ENCODE measurements at regions not wholly inside any gene's neighbourhood (a gene's known extent, or its start where the extent isn't known, plus 50 kb on each side); places are given as distances from the start of the nearest gene placed in this dataset.

GRCh38 chr3:95905182-95905581, 909.2 kb upstream of the EPHA6 start:
- Histone ChIP-seq H3K36me3 (no peaks in the 10 kb centered on the region), H3K27me3 (no peaks in the 10 kb centered on the region; the same call in 1 of the 2 replicates), H3K27ac (no peak overlapping the region), H3K9me3 (replicated peaks) (no peaks in the 10 kb centered on the region), H3K4me1 (no peaks in the 10 kb centered on the region), H3K4me3 (no peak overlapping the region)
- no peak for DNase-seq

- Histone ChIP-seq H3K4me3 (no peak overlapping the region), H3K27me3 (no peaks in the 10 kb centered on the region; the same call in 1 of the 2 replicates), H3K36me3 (no peaks in the 10 kb centered on the region), H3K27ac (no peak overlapping the region), H3K4me1 (no peaks in the 10 kb centered on the region), H3K9me3 (replicated peaks) (no peaks in the 10 kb centered on the region)
- DNase-seq = no peak
These were observed 902.6 kb upstream of the EPHA6 start for GRCh38 chr3:95911767-95912166.

- no peaks in the 10 kb centered on the region for H3K36me3 ChIP-seq
- no peak overlapping the region for H3K27ac ChIP-seq
- no peaks in the 10 kb centered on the region for H3K27me3 ChIP-seq
- H3K9me3 ChIP-seq (replicated peaks) = no peaks in the 10 kb centered on the region
- peak; percentile 28 to 47 for DNase-seq
- 0 out of 2 replicates have a peak, but pooled peaks cover 3% of the 10 kb centered on the region for H3K4me1 ChIP-seq
- no peak overlapping the region for H3K4me3 ChIP-seq
These were observed 890.7 kb upstream of the EPHA6 start for GRCh38 chr3:95923496-95924210.

GRCh38 chr3:95926904-95927501, 887.4 kb upstream of the EPHA6 start:
- no peak for DNase-seq
- Histone ChIP-seq H3K4me3 (no peak overlapping the region), H3K27ac (no peak overlapping the region), H3K36me3 (no peaks in the 10 kb centered on the region), H3K4me1 (0 out of 2 replicates have a peak, but pooled peaks cover 3% of the 10 kb centered on the region), H3K27me3 (no peaks in the 10 kb centered on the region), H3K9me3 (replicated peaks) (no peaks in the 10 kb centered on the region)

- Histone ChIP-seq H3K27me3 (no peaks in the 10 kb centered on the region), H3K9me3 (replicated peaks) (no peaks in the 10 kb centered on the region), H3K4me1 (no peaks in the 10 kb centered on the region), H3K4me3 (no peak overlapping the region), H3K27ac (no peak overlapping the region), H3K36me3 (no peaks in the 10 kb centered on the region)
- no peak for DNase-seq
These were observed 880.2 kb upstream of the EPHA6 start for GRCh38 chr3:95934181-95934580.

GRCh38 chr3:95939235-95939809, 875.1 kb upstream of the EPHA6 start:
- no peak overlapping the region for H3K27ac ChIP-seq
- H3K4me1 ChIP-seq = no peaks in the 10 kb centered on the region
- H3K9me3 ChIP-seq (replicated peaks) = no peaks in the 10 kb centered on the region
- H3K27me3 ChIP-seq = no peaks in the 10 kb centered on the region
- H3K36me3 ChIP-seq = no peaks in the 10 kb centered on the region
- no peak overlapping the region for H3K4me3 ChIP-seq
- DNase-seq = peak in 1 of 2 experiments; percentile 2

GRCh38 chr3:95965704-95966336, 848.6 kb upstream of the EPHA6 start:
- H3K4me3 ChIP-seq = no peak overlapping the region
- no peak for DNase-seq
- H3K27ac ChIP-seq = no peak overlapping the region
- no peaks in the 10 kb centered on the region for H3K36me3 ChIP-seq
- H3K9me3 ChIP-seq (replicated peaks) = no peaks in the 10 kb centered on the region
- H3K4me1 ChIP-seq = no peaks in the 10 kb centered on the region
- H3K27me3 ChIP-seq = no peaks in the 10 kb centered on the region

GRCh38 chr3:95971573-95971972, 842.8 kb upstream of the EPHA6 start:
- H3K36me3 ChIP-seq = no peaks in the 10 kb centered on the region
- H3K9me3 ChIP-seq (replicated peaks) = no peaks in the 10 kb centered on the region
- no peaks in the 10 kb centered on the region for H3K27me3 ChIP-seq
- no peak for DNase-seq
- no peak overlapping the region for H3K4me3 ChIP-seq
- H3K4me1 ChIP-seq = no peaks in the 10 kb centered on the region
- H3K27ac ChIP-seq = no peak overlapping the region

GRCh38 chr3:95994338-95994737, 820.1 kb upstream of the EPHA6 start:
- no peak overlapping the region for H3K27ac ChIP-seq
- H3K27me3 ChIP-seq = no peaks in the 10 kb centered on the region
- no peak overlapping the region for H3K4me3 ChIP-seq
- H3K4me1 ChIP-seq = no peaks in the 10 kb centered on the region
- H3K36me3 ChIP-seq = no peaks in the 10 kb centered on the region
- DNase-seq = no peak
- no peaks in the 10 kb centered on the region for H3K9me3 ChIP-seq (replicated peaks)

- Histone ChIP-seq H3K27ac (no peak overlapping the region), H3K4me1 (no peaks in the 10 kb centered on the region), H3K27me3 (no peaks in the 10 kb centered on the region), H3K36me3 (no peaks in the 10 kb centered on the region), H3K9me3 (replicated peaks) (no peaks in the 10 kb centered on the region), H3K4me3 (no peak overlapping the region)
- DNase-seq = peak in 1 of 2 experiments; percentile 24
These were observed 813.4 kb upstream of the EPHA6 start for GRCh38 chr3:96000966-96001365.

GRCh38 chr3:96007650-96008195, 806.7 kb upstream of the EPHA6 start:
- Histone ChIP-seq H3K27me3 (no peaks in the 10 kb centered on the region), H3K9me3 (replicated peaks) (no peaks in the 10 kb centered on the region), H3K36me3 (no peaks in the 10 kb centered on the region), H3K4me3 (no peak overlapping the region), H3K27ac (no peak overlapping the region), H3K4me1 (no peaks in the 10 kb centered on the region)
- DNase-seq = no peak

GRCh38 chr3:96012939-96013338, 801.5 kb upstream of the EPHA6 start:
- H3K27me3 ChIP-seq = no peaks in the 10 kb centered on the region
- no peaks in the 10 kb centered on the region for H3K36me3 ChIP-seq
- DNase-seq = no peak
- no peaks in the 10 kb centered on the region for H3K4me1 ChIP-seq
- H3K9me3 ChIP-seq (replicated peaks) = no peaks in the 10 kb centered on the region
- H3K4me3 ChIP-seq = no peak overlapping the region
- H3K27ac ChIP-seq = no peak overlapping the region

GRCh38 chr3:96017556-96017955, 796.8 kb upstream of the EPHA6 start:
- Histone ChIP-seq H3K4me1 (no peaks in the 10 kb centered on the region), H3K4me3 (no peak overlapping the region), H3K9me3 (replicated peaks) (no peaks in the 10 kb centered on the region), H3K27me3 (no peaks in the 10 kb centered on the region), H3K27ac (no peak overlapping the region), H3K36me3 (no peaks in the 10 kb centered on the region)
- peak in 1 of 2 experiments; percentile 31 for DNase-seq

- Histone ChIP-seq H3K27ac (no peak overlapping the region), H3K36me3 (no peaks in the 10 kb centered on the region), H3K4me3 (no peak overlapping the region), H3K27me3 (no peaks in the 10 kb centered on the region), H3K9me3 (replicated peaks) (no peaks in the 10 kb centered on the region), H3K4me1 (no peaks in the 10 kb centered on the region)
- no peak for DNase-seq
These were observed 791.7 kb upstream of the EPHA6 start for GRCh38 chr3:96022676-96023075.

GRCh38 chr3:96027718-96028117, 786.7 kb upstream of the EPHA6 start:
- Histone ChIP-seq H3K4me1 (no peaks in the 10 kb centered on the region), H3K4me3 (no peak overlapping the region), H3K36me3 (no peaks in the 10 kb centered on the region), H3K9me3 (replicated peaks) (no peaks in the 10 kb centered on the region), H3K27me3 (no peaks in the 10 kb centered on the region), H3K27ac (no peak overlapping the region)
- no peak for DNase-seq

Measured in SJCRH30 (cell line).